ENCODE measurements at regions not wholly inside any gene's neighbourhood (a gene's known extent, or its start where the extent isn't known, plus 50 kb on each side); places are given as distances from the start of the nearest gene placed in this dataset.

DNA sequence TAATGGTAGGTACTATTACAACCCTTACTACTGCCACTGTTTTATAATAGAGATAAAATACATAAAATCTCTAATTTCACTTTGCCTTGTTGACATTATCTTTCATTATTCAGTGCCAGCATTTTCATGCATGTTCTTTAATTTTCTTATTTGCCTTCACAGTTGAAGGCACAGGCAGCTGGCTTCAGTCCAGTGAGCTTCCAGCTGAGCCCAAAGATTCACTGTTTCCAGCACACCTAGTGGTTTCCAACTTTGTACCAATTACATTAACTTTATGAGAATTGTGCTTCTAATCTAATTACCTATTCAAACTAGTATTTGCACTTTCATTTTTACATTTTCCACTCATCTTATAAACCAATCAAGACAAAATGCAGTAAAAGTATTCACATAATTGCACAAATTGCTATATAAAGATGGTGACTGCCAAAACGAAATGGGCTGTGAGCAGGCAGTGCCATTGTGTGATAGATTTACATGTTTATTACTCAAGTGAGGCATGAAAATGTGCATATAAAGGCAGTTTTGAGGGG is 228.3 kb downstream of the MFSD1 start:
- TF ChIP-seq, protein P1, sequence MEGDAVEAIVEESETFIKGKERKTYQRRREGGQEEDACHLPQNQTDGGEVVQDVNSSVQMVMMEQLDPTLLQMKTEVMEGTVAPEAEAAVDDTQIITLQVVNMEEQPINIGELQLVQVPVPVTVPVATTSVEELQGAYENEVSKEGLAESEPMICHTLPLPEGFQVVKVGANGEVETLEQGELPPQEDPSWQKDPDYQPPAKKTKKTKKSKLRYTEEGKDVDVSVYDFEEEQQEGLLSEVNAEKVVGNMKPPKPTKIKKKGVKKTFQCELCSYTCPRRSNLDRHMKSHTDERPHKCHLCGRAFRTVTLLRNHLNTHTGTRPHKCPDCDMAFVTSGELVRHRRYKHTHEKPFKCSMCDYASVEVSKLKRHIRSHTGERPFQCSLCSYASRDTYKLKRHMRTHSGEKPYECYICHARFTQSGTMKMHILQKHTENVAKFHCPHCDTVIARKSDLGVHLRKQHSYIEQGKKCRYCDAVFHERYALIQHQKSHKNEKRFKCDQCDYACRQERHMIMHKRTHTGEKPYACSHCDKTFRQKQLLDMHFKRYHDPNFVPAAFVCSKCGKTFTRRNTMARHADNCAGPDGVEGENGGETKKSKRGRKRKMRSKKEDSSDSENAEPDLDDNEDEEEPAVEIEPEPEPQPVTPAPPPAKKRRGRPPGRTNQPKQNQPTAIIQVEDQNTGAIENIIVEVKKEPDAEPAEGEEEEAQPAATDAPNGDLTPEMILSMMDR (IDR thresholded peaks at IDR 0.05; ENCODE audit: low read depth, low read length), result no peak
- TF ChIP-seq POLR2A (IDR thresholded peaks at IDR 0.05; ENCODE audit: extremely low read depth, insufficient read length), result no peak
- TF ChIP-seq, protein P2, sequence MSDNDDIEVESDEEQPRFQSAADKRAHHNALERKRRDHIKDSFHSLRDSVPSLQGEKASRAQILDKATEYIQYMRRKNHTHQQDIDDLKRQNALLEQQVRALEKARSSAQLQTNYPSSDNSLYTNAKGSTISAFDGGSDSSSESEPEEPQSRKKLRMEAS (IDR thresholded peaks at IDR 0.05; ENCODE audit: low read depth, low read length), result no peak

Data from NB4 (cell line).